HG02571 (cell line): ENCODE measurements at regions not wholly inside any gene's neighbourhood (a gene's known extent, or its start where the extent isn't known, plus 50 kb on each side); places are given as distances from the start of the nearest gene placed in this dataset.
"Not testable (repeated sequence)": the region's sequence is repeated elsewhere in the genome, so short reads cannot be mapped to it uniquely, and the experiment has no call there.

Experiments
- ATAC-seq: cut with Tn5 transposase; IDR thresholded peaks from one replicate; pipeline ENCODE4 v1.9.1; 2021; ENCODE audit warnings: mild to moderate bottlenecking, moderate library complexity; ENCODE audit not compliant: unreplicated experiment

- no peak for ATAC-seq
Measured at GRCh38 chr13:99743094-99743493, 228.5 kb downstream of the ZIC5 start.

GRCh38 chr13:99741960-99742359 is 229.6 kb downstream of the ZIC5 start:
- no peak for ATAC-seq

GRCh38 chr13:99740251-99740979 is 231.2 kb downstream of the ZIC5 start:
- ATAC-seq = no peak

GRCh38 chr13:99738626-99739025 is 232.9 kb downstream of the ZIC5 start:
- ATAC-seq = no peak

- ATAC-seq = no peak
Measured at GRCh38 chr13:99737481-99738245, 233.9 kb downstream of the ZIC5 start.

GRCh38 chr13:99736541-99736940 is 235.0 kb downstream of the ZIC5 start:
- ATAC-seq = no peak

- ATAC-seq = no peak
Measured at GRCh38 chr13:99734013-99734693, 232.9 kb downstream of the TM9SF2 start.

- no peak for ATAC-seq
Measured at GRCh38 chr13:99733346-99733745, 232.1 kb downstream of the TM9SF2 start.

GRCh38 chr13:99731747-99732146 is 230.5 kb downstream of the TM9SF2 start:
- no peak for ATAC-seq

- ATAC-seq = no peak
Measured at GRCh38 chr13:99730403-99730802, 229.1 kb downstream of the TM9SF2 start.

- ATAC-seq = no peak
Measured at GRCh38 chr13:99729745-99730144, 228.5 kb downstream of the TM9SF2 start.

- ATAC-seq = not testable (repeated sequence)
Measured at GRCh38 chr13:99727651-99728050, 226.4 kb downstream of the TM9SF2 start.

GRCh38 chr13:99726282-99726894 is 225.1 kb downstream of the TM9SF2 start:
- ATAC-seq = no peak

GRCh38 chr13:99725644-99726043 is 224.4 kb downstream of the TM9SF2 start:
- no peak for ATAC-seq

- no peak for ATAC-seq
Measured at GRCh38 chr13:99724633-99725517, 223.6 kb downstream of the TM9SF2 start.

GRCh38 chr13:99723878-99724277 is 222.6 kb downstream of the TM9SF2 start:
- ATAC-seq = no peak

GRCh38 chr13:99722931-99723330 is 221.7 kb downstream of the TM9SF2 start:
- ATAC-seq = no peak

- no peak for ATAC-seq
Measured at GRCh38 chr13:99722338-99722818, 221.1 kb downstream of the TM9SF2 start.

GRCh38 chr13:99721606-99722337 is 220.5 kb downstream of the TM9SF2 start:
- no peak for ATAC-seq
